GM18499 (cell line): ENCODE measurements at regions not wholly inside any gene's neighbourhood (a gene's known extent, or its start where the extent isn't known, plus 50 kb on each side); places are given as distances from the start of the nearest gene placed in this dataset.

Source experiments
- ATAC-seq: cut with Tn5 transposase; IDR thresholded peaks from one replicate; pipeline ENCODE4 v1.9.1; 2021; ENCODE audit warnings: moderate number of reproducible peaks; ENCODE audit not compliant: insufficient read depth, unreplicated experiment

GRCh38 chr12:94790370-94790769, 140.0 kb upstream of the TMCC3 start:
- ATAC-seq: no peak

- ATAC-seq: no peak
These were observed 139.3 kb upstream of the TMCC3 start for GRCh38 chr12:94789510-94790225.

GRCh38 chr12:94788298-94788697, 137.9 kb upstream of the TMCC3 start:
- ATAC-seq: no peak

GRCh38 chr12:94786906-94787305, 136.5 kb upstream of the TMCC3 start:
- no peak for ATAC-seq

GRCh38 chr12:94783862-94784261, 133.5 kb upstream of the TMCC3 start:
- no peak for ATAC-seq

GRCh38 chr12:94783343-94783742, 133.0 kb upstream of the TMCC3 start:
- ATAC-seq: no peak

GRCh38 chr12:94781835-94782234, 131.5 kb upstream of the TMCC3 start:
- ATAC-seq: no peak

GRCh38 chr12:94779485-94779884, 129.1 kb upstream of the TMCC3 start:
- ATAC-seq: no peak

- ATAC-seq: no peak
These were observed 127.6 kb upstream of the TMCC3 start for GRCh38 chr12:94777936-94778335.

GRCh38 chr12:94775710-94776109, 125.4 kb upstream of the TMCC3 start:
- ATAC-seq: no peak

- no peak for ATAC-seq
These were observed 121.4 kb upstream of the TMCC3 start for GRCh38 chr12:94771741-94772140.

- no peak for ATAC-seq
These were observed 120.8 kb upstream of the TMCC3 start for GRCh38 chr12:94771199-94771598.

- ATAC-seq: no peak
These were observed 120.4 kb upstream of the TMCC3 start for GRCh38 chr12:94770791-94771190.

- no peak for ATAC-seq
These were observed 119.7 kb upstream of the TMCC3 start for GRCh38 chr12:94769776-94770759.

- ATAC-seq: peak; percentile 47
These were observed 118.7 kb upstream of the TMCC3 start for GRCh38 chr12:94769047-94769420.

GRCh38 chr12:94768398-94769046, 118.2 kb upstream of the TMCC3 start:
- ATAC-seq: peak; percentile 32

- no peak for ATAC-seq
These were observed 117.6 kb upstream of the TMCC3 start for GRCh38 chr12:94767956-94768355.

GRCh38 chr12:94766397-94766796, 116.0 kb upstream of the TMCC3 start:
- no peak for ATAC-seq

- no peak for ATAC-seq
These were observed 113.1 kb upstream of the TMCC3 start for GRCh38 chr12:94763462-94763861.

- no peak for ATAC-seq
These were observed 112.6 kb upstream of the TMCC3 start for GRCh38 chr12:94762943-94763342.
